ENCODE measurements at regions not wholly inside any gene's neighbourhood (a gene's known extent, or its start where the extent isn't known, plus 50 kb on each side); places are given as distances from the start of the nearest gene placed in this dataset.

GRCh38 chr3:182527745-182528144, 265.6 kb upstream of the ATP11B start:
- H3K9me3 ChIP-seq (ENCODE audit: low read length) = no peaks in the 10 kb centered on the region
- H2AFZ ChIP-seq (ENCODE audit: low read length) = no peak overlapping the region
- H3K36me3 ChIP-seq (ENCODE audit: insufficient read depth, low read length) = no peaks in the 10 kb centered on the region
- H3K79me2 ChIP-seq (ENCODE audit: insufficient read depth, low read length) = no peaks in the 10 kb centered on the region
- H3K9ac ChIP-seq (ENCODE audit: low read length) = no peak overlapping the region
- no peaks in the 10 kb centered on the region for H3K27me3 ChIP-seq (ENCODE audit: insufficient read depth, low read length)
- H3K4me2 ChIP-seq (ENCODE audit: low read length) = no peak overlapping the region
- no peak overlapping the region for H3K4me3 ChIP-seq (ENCODE audit: low read depth, low read length, poor library complexity, severe bottlenecking)
- H3K4me1 ChIP-seq (ENCODE audit: insufficient read depth, low read length, severe bottlenecking) = no peaks in the 10 kb centered on the region
- H3K27ac ChIP-seq (ENCODE audit: low read depth, low read length, poor library complexity, severe bottlenecking) = no peak overlapping the region
- no peaks in the 10 kb centered on the region for H4K20me1 ChIP-seq (ENCODE audit: insufficient read depth, low read length)
- H3K9me2 ChIP-seq (ENCODE audit: low read depth, low read length) = no peaks in the 10 kb centered on the region
- TF ChIP-seq CTCF (IDR thresholded peaks at IDR 0.05; ENCODE audit: low read length) (no peak), EZH2 (IDR thresholded peaks at IDR 0.05; ENCODE audit: borderline replicate concordance, low read length) (no peak)
- H3F3A ChIP-seq (ENCODE audit: insufficient read depth, low read length) = no peaks in the 10 kb centered on the region

GRCh38 chr3:182530316-182530715, 263.0 kb upstream of the ATP11B start:
- no peak overlapping the region for H2AFZ ChIP-seq (ENCODE audit: low read length)
- H3K9me2 ChIP-seq (ENCODE audit: low read depth, low read length) = no peaks in the 10 kb centered on the region
- H3K9ac ChIP-seq (ENCODE audit: low read length) = no peak overlapping the region
- H3K79me2 ChIP-seq (ENCODE audit: insufficient read depth, low read length) = no peaks in the 10 kb centered on the region
- H3K4me1 ChIP-seq (ENCODE audit: insufficient read depth, low read length, severe bottlenecking) = no peaks in the 10 kb centered on the region
- no peaks in the 10 kb centered on the region for H3K9me3 ChIP-seq (ENCODE audit: low read length)
- no peaks in the 10 kb centered on the region for H3K36me3 ChIP-seq (ENCODE audit: insufficient read depth, low read length)
- H3K4me2 ChIP-seq (ENCODE audit: low read length) = no peak overlapping the region
- no peaks in the 10 kb centered on the region for H3K27me3 ChIP-seq (ENCODE audit: insufficient read depth, low read length)
- no peaks in the 10 kb centered on the region for H3F3A ChIP-seq (ENCODE audit: insufficient read depth, low read length)
- no peak for TF ChIP-seq EZH2 (IDR thresholded peaks at IDR 0.05; ENCODE audit: borderline replicate concordance, low read length)
- TF ChIP-seq CTCF (IDR thresholded peaks at IDR 0.05; ENCODE audit: low read length) = no peak
- H3K27ac ChIP-seq (ENCODE audit: low read depth, low read length, poor library complexity, severe bottlenecking) = no peak overlapping the region
- no peaks in the 10 kb centered on the region for H4K20me1 ChIP-seq (ENCODE audit: insufficient read depth, low read length)
- H3K4me3 ChIP-seq (ENCODE audit: low read depth, low read length, poor library complexity, severe bottlenecking) = no peak overlapping the region

- Histone ChIP-seq H3K9me3 (ENCODE audit: low read length) (no peaks in the 10 kb centered on the region), H2AFZ (ENCODE audit: low read length) (no peak overlapping the region), H3K4me2 (ENCODE audit: low read length) (no peak overlapping the region), H3F3A (ENCODE audit: insufficient read depth, low read length) (no peaks in the 10 kb centered on the region), H3K4me1 (ENCODE audit: insufficient read depth, low read length, severe bottlenecking) (no peaks in the 10 kb centered on the region), H3K79me2 (ENCODE audit: insufficient read depth, low read length) (no peaks in the 10 kb centered on the region), H3K9me2 (ENCODE audit: low read depth, low read length) (no peaks in the 10 kb centered on the region), H3K9ac (ENCODE audit: low read length) (no peak overlapping the region), H4K20me1 (ENCODE audit: insufficient read depth, low read length) (no peaks in the 10 kb centered on the region), H3K36me3 (ENCODE audit: insufficient read depth, low read length) (no peaks in the 10 kb centered on the region), H3K4me3 (ENCODE audit: low read depth, low read length, poor library complexity, severe bottlenecking) (no peak overlapping the region), H3K27me3 (ENCODE audit: insufficient read depth, low read length) (no peaks in the 10 kb centered on the region), H3K27ac (ENCODE audit: low read depth, low read length, poor library complexity, severe bottlenecking) (no peak overlapping the region)
- TF ChIP-seq EZH2 (IDR thresholded peaks at IDR 0.05; ENCODE audit: borderline replicate concordance, low read length) (no peak), CTCF (IDR thresholded peaks at IDR 0.05; ENCODE audit: low read length) (no peak)
Observed at GRCh38 chr3:182533394-182533793, 259.9 kb upstream of the ATP11B start.

Data from OCI-LY1 (cell line).